GM21619 (cell line): ENCODE measurements at regions not wholly inside any gene's neighbourhood (a gene's known extent, or its start where the extent isn't known, plus 50 kb on each side); places are given as distances from the start of the nearest gene placed in this dataset.
"Not testable (repeated sequence)": the region's sequence is repeated elsewhere in the genome, so short reads cannot be mapped to it uniquely, and the experiment has no call there.

ENCODE experiments used
- ATAC-seq: cut with Tn5 transposase; IDR thresholded peaks from one replicate; pipeline ENCODE4 v1.9.1; 2021; ENCODE audit not compliant: unreplicated experiment

DNA sequence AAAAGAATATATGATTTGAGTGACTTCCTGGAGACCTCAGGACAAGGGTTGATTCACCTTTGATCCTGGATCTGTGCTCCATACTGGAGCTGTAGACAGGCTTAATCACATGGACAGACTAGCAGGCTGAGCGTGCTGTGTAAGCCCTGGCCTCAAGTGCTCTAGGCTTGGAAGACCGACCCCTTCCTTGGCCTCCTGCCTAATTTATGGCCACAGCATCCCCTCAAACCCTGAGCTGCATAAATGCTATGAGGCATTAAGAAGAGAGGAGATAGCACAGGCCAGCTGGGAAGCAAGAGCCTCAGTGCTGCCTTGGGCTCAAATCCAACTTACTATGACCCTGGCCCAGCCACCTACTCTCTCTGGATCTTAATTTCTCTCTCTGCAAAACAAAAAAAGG, 385.1 kb downstream of the BUD13 start:
- ATAC-seq, result no peak

DNA sequence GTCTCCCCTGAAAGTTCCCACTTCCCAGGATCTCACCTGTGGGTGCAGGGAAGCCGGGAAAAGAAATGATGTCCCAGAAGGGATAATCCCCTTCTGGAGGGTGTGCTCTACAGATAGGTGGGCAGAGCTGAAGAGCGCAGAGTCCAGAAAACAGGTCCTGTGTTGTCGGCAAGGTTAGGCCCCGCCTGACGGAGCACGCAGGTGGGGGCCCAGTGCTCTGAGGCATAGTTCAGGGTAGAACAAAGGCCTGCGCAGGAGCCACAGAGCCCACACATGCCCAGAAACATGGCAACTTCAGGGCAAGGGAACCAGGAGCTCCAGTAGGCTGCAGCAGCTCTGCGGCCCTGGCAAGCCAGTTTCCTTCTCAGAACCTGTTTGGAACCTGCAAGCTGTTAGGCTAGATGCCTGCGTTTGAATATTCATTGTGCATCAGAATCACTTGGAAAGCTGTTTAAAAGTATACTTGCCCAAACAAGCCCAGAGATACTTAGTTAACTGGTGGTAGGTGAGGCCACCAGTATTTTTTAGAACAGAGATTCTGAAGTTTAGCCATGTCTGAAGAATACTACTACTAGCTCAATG, 386.6 kb downstream of the BUD13 start:
- ATAC-seq, result no peak

DNA sequence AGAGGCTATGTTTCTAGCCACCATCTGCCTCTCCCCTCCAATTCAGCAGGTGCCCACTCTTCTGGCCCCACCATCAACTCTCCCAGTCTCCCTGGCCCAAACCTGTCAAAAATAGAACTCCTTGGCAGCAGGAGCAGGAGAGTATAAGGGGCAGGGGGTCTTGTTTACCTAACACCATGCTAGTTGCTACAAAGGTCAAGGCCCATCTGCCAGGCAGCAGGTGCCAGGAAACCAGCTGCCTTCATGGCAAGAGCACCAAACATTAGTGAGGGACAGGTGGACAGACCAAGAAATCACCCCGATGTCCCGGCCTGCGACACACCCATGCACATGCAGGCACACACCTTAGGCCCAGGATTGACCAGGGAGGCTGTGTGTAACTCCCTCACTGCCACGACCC, 387.9 kb downstream of the BUD13 start:
- no peak for ATAC-seq

DNA sequence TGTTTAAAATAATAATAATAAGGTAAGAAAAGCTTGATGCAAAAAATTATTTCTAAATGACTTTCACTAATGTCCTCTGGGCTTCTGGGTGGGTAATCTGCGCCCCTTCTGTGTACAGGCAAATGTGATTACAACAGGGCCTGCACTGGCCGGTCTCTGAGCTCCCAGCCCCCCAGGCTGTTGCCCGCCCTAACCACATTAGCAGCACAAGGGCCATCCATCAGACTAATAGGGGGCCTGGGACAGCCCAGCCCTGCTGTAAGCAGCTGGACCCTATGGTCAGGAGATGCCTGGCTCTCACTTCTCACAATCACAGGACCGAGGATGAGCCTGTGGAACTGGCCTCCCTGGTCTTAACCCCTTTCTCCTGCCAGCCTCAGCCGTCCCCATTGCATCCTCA, 388.4 kb downstream of the BUD13 start:
- no peak for ATAC-seq

DNA sequence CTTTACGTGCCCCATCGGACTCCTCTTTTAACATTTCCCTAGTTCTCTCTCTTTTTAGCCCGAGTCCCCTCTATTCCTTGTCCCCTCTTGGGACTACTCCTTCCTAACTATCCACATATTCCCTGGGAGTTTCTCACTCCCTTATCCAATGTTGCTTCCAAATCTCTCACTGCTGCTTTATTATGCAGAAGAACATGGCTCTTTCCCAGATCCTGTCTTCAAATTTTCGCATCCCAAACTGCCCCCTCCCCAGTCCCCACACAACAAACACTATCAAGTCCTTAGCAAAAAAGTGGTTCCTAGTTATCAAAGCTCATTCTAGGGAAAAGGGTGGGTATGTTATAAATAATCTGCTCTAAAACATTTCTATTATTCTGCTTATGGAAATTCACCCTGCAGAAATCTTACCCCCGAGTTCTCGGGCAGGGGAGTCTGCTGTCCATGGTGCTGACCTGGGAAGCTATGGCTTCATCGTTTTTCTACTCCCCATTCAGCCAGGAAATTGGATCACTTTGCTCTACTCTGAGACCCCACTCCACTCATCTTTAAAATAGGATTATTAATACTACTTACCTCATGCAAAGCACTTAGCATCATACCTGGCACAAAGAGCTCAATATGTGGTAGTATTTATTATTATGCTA, 393.5 kb downstream of the BUD13 start:
- no peak for ATAC-seq

DNA sequence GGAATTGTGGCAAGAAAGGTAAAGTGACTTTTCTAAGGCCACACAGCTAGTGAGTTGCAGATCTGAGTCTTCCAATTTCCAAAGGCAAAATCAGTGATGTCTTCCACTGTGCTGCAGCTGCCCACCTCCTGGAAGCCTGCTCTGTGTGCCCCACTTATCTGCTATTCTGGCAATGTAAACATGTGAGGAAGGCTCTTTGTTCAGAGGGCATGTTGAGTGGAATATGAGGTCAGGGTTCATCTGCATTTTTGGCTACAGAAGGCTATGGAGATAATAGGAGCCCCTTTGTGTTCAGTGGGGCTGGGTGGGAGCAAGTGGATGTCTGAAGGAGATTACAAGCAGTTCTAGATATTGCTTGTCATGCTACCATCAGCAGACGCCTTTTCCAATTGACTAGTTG, 396.2 kb downstream of the BUD13 start:
- no peak for ATAC-seq

DNA sequence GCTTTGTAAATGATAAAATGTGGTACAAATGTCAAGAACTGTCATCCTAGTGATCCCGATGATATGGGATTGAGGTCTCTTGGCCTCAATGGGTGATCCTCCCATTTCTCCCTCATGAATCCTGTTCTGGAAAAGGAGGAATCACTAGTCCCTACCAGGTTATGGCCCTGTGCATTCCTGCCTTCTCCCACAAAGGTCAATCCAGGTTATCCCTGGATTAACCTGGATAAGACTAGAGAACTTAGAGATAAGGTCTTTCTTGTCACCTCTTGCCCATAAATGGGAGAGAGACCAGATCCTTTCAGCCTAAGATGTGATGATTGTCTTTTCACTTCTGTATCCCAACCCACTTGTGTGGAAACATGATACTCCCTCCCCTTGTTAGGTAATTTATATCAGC, 396.7 kb downstream of the BUD13 start:
- ATAC-seq, result no peak

DNA sequence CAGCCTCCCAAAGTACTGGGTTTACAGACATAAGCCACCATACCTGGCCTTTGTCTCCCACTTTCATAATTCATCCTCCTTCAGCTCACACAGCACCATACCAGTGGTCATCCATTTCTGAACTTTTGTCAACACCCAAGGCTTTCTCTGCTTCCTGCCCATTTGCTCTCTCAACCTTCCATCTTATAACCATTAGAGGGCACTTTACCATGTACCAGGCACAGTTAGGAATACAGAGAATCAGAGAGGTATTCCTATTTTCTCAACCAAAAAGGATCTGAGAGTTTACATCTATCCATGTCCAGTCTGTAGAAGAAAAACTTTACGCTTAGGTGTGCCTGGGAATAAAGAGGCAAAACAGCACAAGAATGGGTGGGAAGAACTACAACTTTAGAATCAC, 397.6 kb downstream of the BUD13 start:
- no peak for ATAC-seq

DNA sequence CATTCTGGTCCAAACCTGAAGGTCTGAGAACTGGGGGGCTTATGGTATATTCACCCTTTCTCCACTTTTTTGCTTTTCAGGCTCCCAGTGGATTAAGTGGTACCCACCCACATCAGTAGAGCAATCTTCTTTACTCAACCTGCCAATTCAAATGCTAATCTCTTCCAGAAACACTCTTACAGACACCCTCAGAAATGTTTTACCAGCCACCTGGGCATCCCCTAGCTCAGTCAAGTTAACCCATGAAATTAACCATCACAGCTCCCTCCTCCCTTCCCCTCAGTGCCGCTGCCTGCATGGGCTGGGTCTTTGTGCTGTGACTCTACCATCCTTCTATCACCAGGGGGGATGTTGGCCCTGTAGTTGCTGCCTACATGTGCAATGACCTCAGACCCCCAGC, 398.7 kb downstream of the BUD13 start:
- no peak for ATAC-seq

DNA sequence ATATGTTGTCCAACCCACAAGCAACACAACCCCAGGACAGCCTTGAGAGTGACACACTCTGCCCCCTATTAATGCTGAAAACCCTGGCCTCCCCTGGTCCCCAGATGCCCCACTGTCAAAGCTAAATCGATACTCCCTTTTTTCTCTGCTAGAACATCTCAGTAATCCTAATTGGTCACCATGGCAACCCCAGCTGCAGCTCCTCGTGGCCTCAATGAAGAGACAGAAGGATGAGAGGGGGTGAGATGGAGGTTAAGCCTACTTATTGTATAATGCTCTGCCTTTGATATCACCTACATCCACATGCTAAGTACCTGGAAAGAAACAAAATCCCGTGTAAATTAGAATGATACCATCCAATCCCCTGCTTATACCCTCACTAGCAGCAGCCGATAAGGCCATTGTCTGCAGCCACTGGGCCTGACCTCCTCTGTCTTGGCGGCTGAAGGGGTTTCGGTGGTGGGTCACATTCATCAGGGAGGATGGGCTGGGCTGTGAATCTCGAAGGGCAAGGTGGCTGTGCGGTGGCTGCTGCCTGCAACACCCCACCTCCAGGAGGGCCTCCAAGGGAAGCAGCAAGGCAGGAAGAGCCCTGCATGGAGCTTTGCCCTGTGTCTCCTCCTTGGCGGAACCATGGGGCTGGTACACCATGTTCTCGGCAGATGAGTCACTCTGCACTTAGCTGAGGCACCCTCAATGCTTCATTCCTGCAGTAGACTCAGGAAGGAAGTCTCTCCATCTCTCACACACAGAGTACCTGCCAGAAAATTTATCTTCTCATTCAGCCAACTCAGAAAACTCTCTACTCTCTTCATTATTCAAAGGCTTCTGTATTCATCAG, 399.5 kb downstream of the BUD13 start:
- ATAC-seq, result no peak

DNA sequence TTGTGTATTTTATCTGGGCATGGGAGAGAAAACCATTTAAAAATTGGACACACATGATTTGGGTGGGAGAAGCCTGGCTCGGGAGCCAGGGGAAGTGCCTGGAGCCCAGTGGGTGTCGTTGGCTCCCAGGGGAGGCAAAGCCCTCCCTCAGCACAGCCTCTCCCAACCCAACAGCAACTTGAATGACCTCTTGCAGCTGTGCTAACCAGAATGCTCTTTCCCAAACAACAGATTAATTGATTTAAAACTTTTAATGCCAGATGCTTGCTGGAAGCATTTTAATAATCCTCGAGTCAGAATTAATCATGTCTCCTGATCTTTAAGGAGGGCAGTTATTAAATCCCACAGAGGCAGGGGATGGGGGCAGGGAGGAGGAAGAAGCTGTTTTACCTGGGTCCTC, 401.6 kb downstream of the BUD13 start:
- no peak for ATAC-seq

DNA sequence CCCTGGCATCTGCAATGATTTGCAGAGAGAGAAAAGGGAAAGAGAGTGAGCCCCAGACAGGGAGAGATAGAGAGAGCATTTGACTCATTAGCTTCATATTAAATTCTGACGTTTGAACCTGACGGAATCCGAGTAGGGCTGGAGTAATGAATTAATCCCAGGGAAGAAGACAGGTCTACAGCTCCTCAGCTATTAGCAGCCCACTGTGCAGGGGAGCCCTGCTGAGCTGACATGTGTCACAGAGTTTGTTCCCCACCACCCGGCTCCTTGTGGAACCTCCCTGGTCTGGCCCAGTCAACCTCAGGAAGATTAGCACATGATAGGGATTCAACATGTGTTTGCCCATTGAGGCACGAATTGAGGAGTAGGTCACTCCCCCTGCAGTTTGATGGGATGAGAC, 404.0 kb downstream of the BUD13 start:
- ATAC-seq, result no peak

DNA sequence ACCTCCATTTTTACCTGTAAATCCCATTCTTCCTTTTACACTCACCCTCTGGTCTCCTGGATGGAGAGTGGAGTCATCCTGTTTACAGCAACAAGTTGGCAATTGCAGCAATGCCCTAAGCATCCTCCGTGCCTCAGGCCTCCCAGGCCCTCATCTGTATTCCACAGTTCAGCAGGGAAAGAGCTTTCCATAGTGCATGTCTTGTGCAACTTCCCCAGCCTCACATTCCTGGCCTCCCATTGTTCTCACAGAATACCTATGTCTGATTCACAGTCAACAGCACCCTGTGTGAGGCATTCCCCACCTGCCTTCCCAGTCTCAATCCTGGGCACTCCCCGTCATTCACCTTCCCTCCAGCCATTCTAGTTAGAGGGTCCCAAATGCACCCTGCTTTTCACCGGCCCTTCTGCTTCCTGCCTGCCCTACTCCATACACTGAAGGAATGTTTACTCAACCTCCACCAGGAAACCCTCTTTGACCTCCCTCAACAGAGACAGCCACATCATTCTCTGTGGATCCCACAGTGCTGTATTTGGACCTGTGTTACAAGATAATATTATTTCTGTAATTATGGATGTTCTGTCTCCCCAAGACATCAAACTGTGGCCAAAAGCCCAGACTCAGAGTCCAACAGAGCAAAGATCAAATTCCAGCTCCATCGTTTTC, 405.7 kb downstream of the BUD13 start:
- no peak for ATAC-seq

DNA sequence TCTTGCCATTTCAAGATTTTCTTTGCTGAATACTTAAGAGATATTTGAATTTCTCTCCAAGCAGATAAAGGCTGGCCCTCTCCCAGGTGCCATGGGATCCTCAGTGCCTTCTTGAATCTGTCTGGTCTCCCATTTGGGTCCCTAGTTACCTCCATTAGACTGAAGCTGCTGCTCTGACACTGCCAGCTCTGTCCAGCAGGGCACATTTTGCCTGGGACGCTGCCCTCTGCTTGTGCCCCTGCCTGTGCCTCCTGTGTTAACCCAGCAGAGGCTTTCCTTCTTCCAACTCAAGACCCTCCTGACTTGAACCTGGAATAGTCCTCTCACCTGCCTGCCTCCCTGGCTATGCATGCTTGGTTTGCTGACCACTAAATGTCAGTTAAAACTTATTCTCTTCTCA, 406.3 kb downstream of the BUD13 start:
- no peak for ATAC-seq

DNA sequence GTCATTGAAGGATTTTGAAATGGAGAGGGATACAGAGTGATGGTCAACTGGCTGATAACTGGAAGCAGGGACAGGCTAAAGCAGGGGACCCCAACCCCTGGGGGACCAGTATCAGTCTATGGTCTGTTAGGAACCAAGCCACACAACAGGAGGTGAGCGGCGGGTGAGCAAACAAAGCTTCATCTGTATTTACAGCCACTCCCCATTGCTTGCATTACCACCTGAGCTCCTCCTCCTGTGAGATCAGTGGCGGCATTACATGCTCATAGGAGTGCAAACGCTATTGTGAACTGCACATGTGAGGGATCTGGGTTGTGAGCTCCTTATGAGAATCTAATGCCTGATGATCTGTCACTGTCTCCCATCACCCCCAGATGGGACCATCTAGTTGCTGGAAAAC, 407.9 kb downstream of the BUD13 start:
- not testable (repeated sequence) for ATAC-seq

DNA sequence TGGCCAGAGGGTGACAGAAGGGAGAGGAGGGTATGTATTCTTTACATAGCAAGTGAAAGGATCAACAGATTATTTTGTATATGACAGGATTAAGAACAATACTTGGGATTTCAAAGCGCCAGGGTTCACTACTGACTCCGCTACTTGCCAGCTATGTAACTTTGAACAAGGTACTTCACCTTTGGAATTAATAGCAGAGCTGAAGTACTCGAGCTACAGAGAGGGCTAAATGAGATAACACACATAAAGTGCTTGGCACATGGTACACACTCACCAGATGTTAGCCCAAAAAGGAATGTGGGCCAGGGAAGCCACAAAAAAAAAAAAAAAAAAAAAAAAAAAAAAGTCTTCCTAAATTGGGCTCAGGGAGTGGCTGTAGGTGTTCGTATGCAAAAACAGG, 408.4 kb downstream of the BUD13 start:
- ATAC-seq, result no peak

DNA sequence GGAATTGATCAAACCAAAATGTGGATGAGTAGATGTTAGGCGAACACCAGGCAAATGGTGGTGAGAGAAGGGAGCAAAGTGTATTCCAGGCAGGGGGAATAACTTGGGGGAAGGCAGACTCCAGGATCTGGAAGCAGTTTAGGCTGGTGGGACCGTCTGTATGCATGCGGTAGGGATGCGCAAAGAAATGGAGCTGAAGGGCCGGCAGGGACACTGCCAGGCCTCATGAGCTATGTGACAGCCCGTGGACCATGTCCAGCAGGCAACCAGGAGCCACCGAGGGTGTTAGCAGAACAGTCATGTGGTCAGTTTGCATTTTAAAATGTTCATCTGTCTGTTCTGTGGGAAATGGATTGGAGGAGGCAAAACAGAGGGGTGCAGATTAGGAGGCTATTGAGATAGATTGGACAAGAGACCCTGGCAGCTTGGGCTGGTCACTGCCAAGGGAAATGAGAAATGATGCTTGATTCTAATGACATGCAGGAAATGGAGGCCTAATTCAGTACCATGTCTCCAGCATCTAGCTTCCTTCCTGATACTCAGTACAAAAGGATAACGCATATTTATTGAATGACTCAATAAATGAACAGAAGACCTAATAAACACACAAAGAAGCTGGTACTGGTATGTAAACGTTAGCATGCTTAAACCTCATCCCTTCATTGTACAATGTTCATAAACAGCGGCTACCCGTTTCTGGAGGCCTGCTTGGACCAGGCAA, 412.4 kb downstream of the BUD13 start:
- ATAC-seq, result no peak

DNA sequence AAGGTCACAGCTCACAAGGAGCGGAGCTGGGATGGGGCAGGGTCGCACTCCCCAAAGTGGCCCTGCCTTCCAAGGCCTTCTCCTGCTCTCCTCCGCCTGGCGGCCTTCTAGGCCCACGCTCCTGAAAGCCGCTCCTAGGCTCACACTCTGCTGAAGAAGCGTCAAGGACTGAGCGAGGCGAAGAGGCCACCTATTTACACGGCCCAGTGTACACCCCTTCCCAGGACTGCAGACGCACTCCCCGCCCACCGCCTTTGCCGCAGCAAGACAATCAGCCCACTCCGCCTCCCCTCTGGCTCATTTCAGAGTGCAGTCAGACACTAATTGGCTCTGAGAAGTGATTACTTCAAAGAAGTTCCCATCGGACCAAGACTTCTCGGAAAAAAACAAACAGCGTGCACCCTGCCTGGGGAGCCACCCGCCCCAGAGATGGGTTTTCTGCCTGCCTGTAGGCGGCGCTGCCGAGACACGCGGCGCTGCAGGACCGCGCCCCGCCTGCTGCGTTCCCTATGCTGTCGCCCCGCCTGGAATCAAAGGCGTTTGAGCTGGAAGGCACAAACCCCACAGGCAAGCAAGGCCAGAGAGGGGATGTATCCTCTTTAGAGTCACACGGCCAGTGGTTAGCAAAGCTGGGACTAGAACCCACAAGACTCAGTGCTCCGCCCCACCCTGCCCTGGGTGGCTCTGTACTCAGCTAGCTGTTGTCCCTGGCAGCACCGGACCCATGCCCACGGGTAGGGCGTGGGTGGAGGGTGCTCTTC, 414.8 kb downstream of the BUD13 start:
- ATAC-seq, result no peak

DNA sequence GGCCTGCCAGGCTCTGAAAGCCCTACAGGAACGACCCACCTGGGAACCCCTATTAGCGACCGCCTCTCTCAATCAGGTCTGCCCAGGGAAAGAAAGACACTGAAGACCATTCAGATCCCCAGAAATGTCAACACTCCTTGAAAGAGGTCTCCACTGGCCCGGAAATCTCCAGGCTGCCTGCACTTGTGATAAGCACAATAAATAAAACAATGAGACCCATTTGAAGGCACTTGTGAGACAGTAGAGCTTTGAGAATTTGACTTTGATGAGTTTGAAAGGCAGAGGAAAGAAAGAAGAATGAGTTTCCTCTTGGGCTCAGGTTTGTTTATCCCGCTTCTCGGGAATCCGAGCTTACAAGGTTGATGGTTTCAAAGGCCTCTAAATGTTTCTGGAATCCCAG, 416.3 kb downstream of the BUD13 start:
- no peak for ATAC-seq

DNA sequence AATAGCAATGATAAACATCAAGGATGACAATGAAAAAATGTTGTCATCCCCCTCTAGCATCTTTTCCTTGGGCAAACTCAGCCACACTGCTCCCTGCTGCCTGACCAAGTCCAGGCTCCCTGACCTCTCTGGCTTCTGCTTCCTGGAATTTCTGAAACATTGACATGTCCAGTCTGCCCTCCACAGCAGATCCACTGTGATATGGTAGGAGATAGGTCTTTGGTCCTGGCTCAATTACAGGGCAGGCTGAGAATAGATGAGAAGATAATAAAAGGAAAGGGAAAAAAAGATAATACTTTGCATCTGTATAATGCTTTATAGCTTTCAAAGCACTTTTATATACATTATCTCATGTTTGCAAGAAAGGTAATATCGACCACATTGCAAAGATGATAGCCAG, 417.7 kb downstream of the BUD13 start:
- no peak for ATAC-seq

DNA sequence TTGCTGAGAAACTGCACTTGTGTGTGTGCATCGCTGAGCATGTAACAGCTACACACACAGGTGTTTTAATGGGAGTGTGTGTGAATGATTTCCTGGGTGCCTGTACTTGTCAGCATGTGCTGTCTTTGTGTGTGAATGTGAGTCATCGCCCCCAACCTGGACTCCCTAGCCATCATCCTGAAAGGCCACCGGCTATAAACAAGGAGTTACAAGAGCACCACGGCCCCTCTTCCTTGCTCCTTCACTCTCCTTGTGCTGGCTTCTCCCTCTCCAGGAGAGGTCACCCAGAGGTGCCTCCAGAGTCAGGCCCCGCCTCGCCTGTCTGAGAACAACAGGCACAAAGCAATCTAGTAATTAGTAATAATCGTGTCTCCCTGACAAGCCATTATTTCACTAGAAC, 419.2 kb downstream of the BUD13 start:
- ATAC-seq, result no peak
